ENCODE measurements at regions not wholly inside any gene's neighbourhood (a gene's known extent, or its start where the extent isn't known, plus 50 kb on each side); places are given as distances from the start of the nearest gene placed in this dataset.

GRCh38 chr4:187491286-187491685 is 504.3 kb upstream of the ZFP42 start:
- no peak for DNase-seq (ENCODE audit: low spot score in 2 of 2)
- intact Hi-C loops (cut with DNase I): no loop called here
- no peak for TF ChIP-seq CTCF (IDR thresholded peaks at IDR 0.05)
- Histone ChIP-seq H3K9me3 (no peaks in the 10 kb centered on the region), H3K36me3 (no peaks in the 10 kb centered on the region), H3K27ac (no peak overlapping the region), H3K27me3 (no peaks in the 10 kb centered on the region), H3K4me3 (no peak overlapping the region), H3K4me1 (no peaks in the 10 kb centered on the region)

GRCh38 chr4:187491959-187492358 is 503.6 kb upstream of the ZFP42 start:
- Histone ChIP-seq H3K4me1 (no peaks in the 10 kb centered on the region), H3K9me3 (no peaks in the 10 kb centered on the region), H3K27me3 (no peaks in the 10 kb centered on the region), H3K4me3 (no peak overlapping the region), H3K36me3 (no peaks in the 10 kb centered on the region), H3K27ac (no peak overlapping the region)
- DNase-seq (ENCODE audit: low spot score in 2 of 2): no peak
- intact Hi-C loops (cut with DNase I): no loop called here
- no peak for TF ChIP-seq CTCF (IDR thresholded peaks at IDR 0.05)

GRCh38 chr4:187493661-187494060 is 501.9 kb upstream of the ZFP42 start:
- Histone ChIP-seq H3K4me3 (no peak overlapping the region), H3K27ac (no peak overlapping the region), H3K36me3 (no peaks in the 10 kb centered on the region), H3K4me1 (no peaks in the 10 kb centered on the region), H3K9me3 (no peaks in the 10 kb centered on the region), H3K27me3 (no peaks in the 10 kb centered on the region)
- intact Hi-C loops (cut with DNase I): no loop called here
- no peak for TF ChIP-seq CTCF (IDR thresholded peaks at IDR 0.05)
- DNase-seq (ENCODE audit: low spot score in 2 of 2): no peak

GRCh38 chr4:187499956-187500355 is 495.6 kb upstream of the ZFP42 start:
- Histone ChIP-seq H3K4me3 (no peak overlapping the region), H3K27me3 (no peaks in the 10 kb centered on the region), H3K36me3 (no peaks in the 10 kb centered on the region), H3K27ac (no peak overlapping the region), H3K4me1 (no peaks in the 10 kb centered on the region), H3K9me3 (no peaks in the 10 kb centered on the region)
- intact Hi-C loops (cut with DNase I): no loop called here
- DNase-seq (ENCODE audit: low spot score in 2 of 2): no peak
- no peak for TF ChIP-seq CTCF (IDR thresholded peaks at IDR 0.05)

- Histone ChIP-seq H3K4me3 (no peak overlapping the region), H3K9me3 (no peaks in the 10 kb centered on the region), H3K4me1 (no peaks in the 10 kb centered on the region), H3K36me3 (no peaks in the 10 kb centered on the region), H3K27ac (no peak overlapping the region), H3K27me3 (no peaks in the 10 kb centered on the region)
- intact Hi-C loops (cut with DNase I): no loop called here
- TF ChIP-seq CTCF (IDR thresholded peaks at IDR 0.05): no peak
- no peak for DNase-seq (ENCODE audit: low spot score in 2 of 2)
These were observed 494.8 kb upstream of the ZFP42 start for GRCh38 chr4:187500796-187501195.

GRCh38 chr4:187501731-187502130 is 493.8 kb upstream of the ZFP42 start:
- Histone ChIP-seq H3K36me3 (no peaks in the 10 kb centered on the region), H3K4me1 (no peaks in the 10 kb centered on the region), H3K9me3 (no peaks in the 10 kb centered on the region), H3K27me3 (no peaks in the 10 kb centered on the region), H3K4me3 (no peak overlapping the region), H3K27ac (no peak overlapping the region)
- intact Hi-C loops (cut with DNase I): no loop called here
- DNase-seq (ENCODE audit: low spot score in 2 of 2): no peak
- TF ChIP-seq CTCF (IDR thresholded peaks at IDR 0.05): no peak

All from ascending aorta (tissue), 2 donors.